Gastroesophageal sphincter (tissue), 4 donors: ENCODE measurements at regions not wholly inside any gene's neighbourhood (a gene's known extent, or its start where the extent isn't known, plus 50 kb on each side); places are given as distances from the start of the nearest gene placed in this dataset.

Experiments used
- ATAC-seq: fragments of 150-250 bp; one replicate; pipeline ENCODE4 v1.9.1; 2016; ENCODE audit warnings: mild to moderate bottlenecking, moderate library complexity
- H3K27ac ChIP-seq, 4 donors: fragments of 200-600 bp; sonication (generic) in 3 of 4; 1 replicate in 3 of 4; 2 replicates in 1 of 4; pipeline ENCODE4 v1.5.1; 2016 to 2019
- H3K27me3 ChIP-seq: fragments of 200-600 bp; sonication (generic); one replicate; pipeline ENCODE4 v1.5.1; 2019
- H3K36me3 ChIP-seq, 2 donors: fragments of 200-600 bp; sonication (generic); one replicate each; pipeline ENCODE4 v1.5.1; 2019; ENCODE audit warnings: control low read depth in 1 of 2
- H3K4me1 ChIP-seq, 3 donors: fragments of 200-600 bp; sonication (generic); 1 replicate in 2 of 3; 2 replicates in 1 of 3; pipeline ENCODE4 v1.5.1; 2016 to 2019; ENCODE audit warnings: control low read depth in 2 of 3
- H3K4me3 ChIP-seq, 2 donors: fragments of 200-600 bp; sonication (generic); one replicate each; pipeline ENCODE4 v1.5.1; 2019; ENCODE audit warnings: mild to moderate bottlenecking in 1 of 2, moderate library complexity in 1 of 2
- H3K9me3 ChIP-seq, 3 donors: fragments of 200-600 bp; sonication (generic); one replicate each; pipeline ENCODE4 v1.5.1; 2017 to 2019; ENCODE audit warnings: control low read depth in 2 of 3
- CTCF ChIP-seq, 4 experiments: fragments of 200-600 bp in 2 of 4; fragments of 450-650 bp in 2 of 4; sonication (generic) in 1 of 4; IDR thresholded peaks; one replicate each; pipeline ENCODE4 v1.5.1; 2017 to 2019; ENCODE audit warnings: antibody characterized with exemption in 4 of 4, mild to moderate bottlenecking in 2 of 4, moderate library complexity in 2 of 4
- EP300 ChIP-seq: sonication (generic); formaldehyde crosslinking; IDR thresholded peaks from one replicate; pipeline ENCODE4 v1.6.1; 2017; ENCODE audit warnings: antibody characterized with exemption, mild to moderate bottlenecking
- POLR2A ChIP-seq, 2 donors: fragments of 450-650 bp; IDR thresholded peaks; one replicate each; pipeline ENCODE4 v1.6.1; 2017; ENCODE audit warnings: antibody characterized with exemption in 2 of 2, mild to moderate bottlenecking in 2 of 2, moderate library complexity in 1 of 2
- POLR2AphosphoS5 ChIP-seq: sonication (generic); formaldehyde crosslinking; IDR thresholded peaks from one replicate; pipeline ENCODE4 v1.6.1; 2017; ENCODE audit warnings: antibody characterized with exemption
- WGBS, 2 donors: methylation state at CpG; one replicate each; pipeline ENCODE4 v1.1.5; 2018; ENCODE audit warnings: low coverage in 1 of 2; 5-methylcytosine and 5-hydroxymethylcytosine counted together

- no peaks in the 10 kb centered on the region for H3K27me3 ChIP-seq
- H3K4me3 ChIP-seq: no peak overlapping the region
- 70 to 89% methylated on average over 1 to 2 of the region's 2 CpGs for WGBS, 2 donors
- ATAC-seq: no peak
- no peak overlapping the region for H3K27ac ChIP-seq
- TF ChIP-seq POLR2A (IDR thresholded peaks at IDR 0.05) (no peak), EP300 (no peak), POLR2AphosphoS5 (no peak), CTCF (IDR thresholded peaks at IDR 0.05) (no peak)
- no peaks in the 10 kb centered on the region for H3K36me3 ChIP-seq
- H3K4me1 ChIP-seq: no peaks in the 10 kb centered on the region
- H3K9me3 ChIP-seq: no peaks in the 10 kb centered on the region
Observed at GRCh38 chr9:103721056-103721455, 373.1 kb upstream of the SMC2 start.

DNA sequence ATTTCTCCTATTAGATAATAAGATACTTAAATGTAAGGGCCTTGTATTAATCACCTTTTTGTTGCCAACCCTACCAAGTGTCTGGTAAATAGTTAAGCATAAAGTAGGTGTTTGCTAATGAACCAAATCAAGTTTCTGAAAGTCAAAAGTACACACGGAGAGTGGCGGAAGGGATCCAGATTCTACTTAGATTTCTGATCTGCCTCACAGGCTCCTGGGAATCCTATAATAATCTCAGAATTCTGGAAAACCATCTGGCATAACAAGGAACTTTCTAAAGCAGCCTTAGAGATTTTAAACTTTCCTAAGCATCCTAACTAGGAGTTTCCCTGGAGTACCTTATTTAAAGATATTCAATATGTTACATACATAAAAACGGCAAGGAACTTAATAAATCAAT is 363.2 kb upstream of the SMC2 start:
- H3K27me3 ChIP-seq: no peaks in the 10 kb centered on the region
- H3K27ac ChIP-seq: no peak overlapping the region
- no peak for ATAC-seq
- WGBS, 2 donors: 72 to 76% methylated on average over 3 of the region's 3 CpGs
- H3K4me3 ChIP-seq: no peak overlapping the region
- H3K36me3 ChIP-seq: no peaks in the 10 kb centered on the region
- H3K9me3 ChIP-seq: no peaks in the 10 kb centered on the region
- H3K4me1 ChIP-seq: no peaks in the 10 kb centered on the region
- TF ChIP-seq POLR2A (IDR thresholded peaks at IDR 0.05) (no peak), EP300 (no peak)

GRCh38 chr9:103731541-103731940 is 362.6 kb upstream of the SMC2 start:
- TF ChIP-seq POLR2A (IDR thresholded peaks at IDR 0.05) (no peak), CTCF (IDR thresholded peaks at IDR 0.05) (no peak), POLR2AphosphoS5 (no peak), EP300 (no peak)
- H3K9me3 ChIP-seq: no peaks in the 10 kb centered on the region
- ATAC-seq: no peak
- H3K4me3 ChIP-seq: no peak overlapping the region
- no peak overlapping the region for H3K27ac ChIP-seq
- 42 to 44% methylated on average over 2 of the region's 2 CpGs for WGBS, 2 donors
- H3K4me1 ChIP-seq: no peaks in the 10 kb centered on the region
- no peaks in the 10 kb centered on the region for H3K27me3 ChIP-seq
- no peaks in the 10 kb centered on the region for H3K36me3 ChIP-seq

GRCh38 chr9:103734471-103734870 is 359.6 kb upstream of the SMC2 start:
- Histone ChIP-seq H3K27ac (no peak overlapping the region), H3K9me3 (no peaks in the 10 kb centered on the region), H3K36me3 (no peaks in the 10 kb centered on the region), H3K4me3 (no peak overlapping the region), H3K4me1 (no peaks in the 10 kb centered on the region), H3K27me3 (no peaks in the 10 kb centered on the region)
- TF ChIP-seq CTCF (IDR thresholded peaks at IDR 0.05): no peak
- no peak for TF ChIP-seq POLR2A (IDR thresholded peaks at IDR 0.05)
- TF ChIP-seq POLR2AphosphoS5: no peak
- no peak for TF ChIP-seq EP300
- ATAC-seq: no peak
- 38% methylated on average over 1 of the region's 1 CpG for WGBS, 2 donors

- TF ChIP-seq POLR2A (IDR thresholded peaks at IDR 0.05) (no peak), CTCF (IDR thresholded peaks at IDR 0.05) (no peak), POLR2AphosphoS5 (no peak), EP300 (no peak)
- WGBS, 2 donors: 38 to 44% methylated on average over 2 of the region's 2 CpGs
- no peak for ATAC-seq
Observed at GRCh38 chr9:103755441-103755840, 338.7 kb upstream of the SMC2 start.

GRCh38 chr9:103755986-103756385 is 338.1 kb upstream of the SMC2 start:
- WGBS, 2 donors: 4 to 25% methylated on average over 1 of the region's 1 CpG
- H3K36me3 ChIP-seq: no peaks in the 10 kb centered on the region
- no peaks in the 10 kb centered on the region for H3K27me3 ChIP-seq
- no peaks in the 10 kb centered on the region for H3K9me3 ChIP-seq
- ATAC-seq: no peak
- no peaks in the 10 kb centered on the region for H3K4me1 ChIP-seq
- no peak overlapping the region for H3K27ac ChIP-seq
- no peak for TF ChIP-seq POLR2A (IDR thresholded peaks at IDR 0.05)
- no peak for TF ChIP-seq POLR2AphosphoS5
- no peak for TF ChIP-seq EP300
- TF ChIP-seq CTCF (IDR thresholded peaks at IDR 0.05): no peak
- no peak overlapping the region for H3K4me3 ChIP-seq

More at GRCh38 chr9:103755441-103755840, 338.7 kb upstream of the SMC2 start:
- no peak overlapping the region for H3K4me3 ChIP-seq
- H3K36me3 ChIP-seq: no peaks in the 10 kb centered on the region
- no peaks in the 10 kb centered on the region for H3K4me1 ChIP-seq
- H3K9me3 ChIP-seq: no peaks in the 10 kb centered on the region
- H3K27me3 ChIP-seq: no peaks in the 10 kb centered on the region
- H3K27ac ChIP-seq: no peak overlapping the region
